Osteocyte (in vitro differentiated cells): ENCODE measurements at regions not wholly inside any gene's neighbourhood (a gene's known extent, or its start where the extent isn't known, plus 50 kb on each side); places are given as distances from the start of the nearest gene placed in this dataset.

Experiments used
- DNase-seq: peaks from one replicate; pipeline ENCODE4 v3.0.0; 2021; ENCODE audit warnings: mixed read lengths; ENCODE audit not compliant: unreplicated experiment; ENCODE audit errors: extremely low spot score
- H3K27ac Mint-ChIP-seq: one replicate; pipeline ENCODE4 v1.8.0; 2021; ENCODE audit warnings: mild to moderate bottlenecking, mixed read lengths; ENCODE audit not compliant: unreplicated experiment
- H3K27me3 Mint-ChIP-seq: one replicate; pipeline ENCODE4 v1.8.0; 2021; ENCODE audit warnings: mixed read lengths; ENCODE audit not compliant: unreplicated experiment
- H3K36me3 Mint-ChIP-seq: one replicate; pipeline ENCODE4 v1.8.0; 2021; ENCODE audit warnings: mixed read lengths; ENCODE audit not compliant: unreplicated experiment
- H3K4me1 Mint-ChIP-seq: one replicate; pipeline ENCODE4 v1.8.0; 2021; ENCODE audit warnings: mixed read lengths; ENCODE audit not compliant: unreplicated experiment
- H3K4me3 Mint-ChIP-seq: one replicate; pipeline ENCODE4 v1.8.0; 2021; ENCODE audit warnings: mild to moderate bottlenecking, moderate library complexity, mixed read lengths; ENCODE audit not compliant: unreplicated experiment
- H3K9me3 Mint-ChIP-seq: one replicate; pipeline ENCODE4 v1.8.0; 2021; ENCODE audit warnings: mixed read lengths; ENCODE audit not compliant: unreplicated experiment
- TF ChIP-seq, protein P1 (sequence below): fragments of 200-600 bp; sonication (generic); IDR thresholded peaks from 2 replicates; pipeline ENCODE4 v1.5.0; 2021; ENCODE audit warnings: antibody characterized with exemption, mild to moderate bottlenecking, moderate library complexity

DNA sequence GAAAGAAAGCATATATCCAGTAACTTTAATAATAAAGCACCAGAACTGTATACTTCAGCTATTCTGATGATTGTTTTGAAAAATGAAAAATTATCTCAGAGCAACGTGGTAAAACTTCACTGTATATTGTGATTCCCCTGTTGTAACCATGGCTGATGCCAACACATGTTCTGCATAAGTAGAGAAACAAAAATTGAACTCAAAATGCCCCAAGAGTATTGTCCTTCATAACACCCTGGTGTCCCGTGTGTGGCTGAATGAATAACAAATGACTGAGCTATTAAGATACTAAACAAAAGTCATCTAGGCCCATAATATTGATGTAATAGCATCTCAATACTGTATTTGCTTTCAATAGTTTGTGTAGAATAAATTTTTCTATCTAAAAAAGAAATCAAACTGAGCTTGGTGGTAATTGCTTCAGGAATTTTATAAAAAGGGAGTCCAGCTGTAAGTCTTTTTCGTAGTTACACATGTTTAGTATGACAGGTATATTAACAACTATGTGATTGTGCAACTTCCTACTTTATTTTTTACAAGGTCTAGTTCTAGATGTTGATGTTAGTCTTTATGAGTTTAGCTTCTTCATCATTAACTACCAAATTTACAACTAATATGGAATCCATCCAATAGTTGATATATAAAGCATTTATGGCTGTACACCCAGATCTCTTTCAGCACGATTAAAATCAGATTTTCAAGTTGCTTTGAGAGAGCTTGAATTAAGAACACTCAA, 623.8 kb upstream of the AGTR1 start:
- peaks cover 16% of the 10 kb centered on the region for H3K4me1 Mint-ChIP-seq
- H3K36me3 Mint-ChIP-seq: no peaks in the 10 kb centered on the region
- no peak overlapping the region for H3K4me3 Mint-ChIP-seq
- DNase-seq: no peak
- TF ChIP-seq, protein P1, sequence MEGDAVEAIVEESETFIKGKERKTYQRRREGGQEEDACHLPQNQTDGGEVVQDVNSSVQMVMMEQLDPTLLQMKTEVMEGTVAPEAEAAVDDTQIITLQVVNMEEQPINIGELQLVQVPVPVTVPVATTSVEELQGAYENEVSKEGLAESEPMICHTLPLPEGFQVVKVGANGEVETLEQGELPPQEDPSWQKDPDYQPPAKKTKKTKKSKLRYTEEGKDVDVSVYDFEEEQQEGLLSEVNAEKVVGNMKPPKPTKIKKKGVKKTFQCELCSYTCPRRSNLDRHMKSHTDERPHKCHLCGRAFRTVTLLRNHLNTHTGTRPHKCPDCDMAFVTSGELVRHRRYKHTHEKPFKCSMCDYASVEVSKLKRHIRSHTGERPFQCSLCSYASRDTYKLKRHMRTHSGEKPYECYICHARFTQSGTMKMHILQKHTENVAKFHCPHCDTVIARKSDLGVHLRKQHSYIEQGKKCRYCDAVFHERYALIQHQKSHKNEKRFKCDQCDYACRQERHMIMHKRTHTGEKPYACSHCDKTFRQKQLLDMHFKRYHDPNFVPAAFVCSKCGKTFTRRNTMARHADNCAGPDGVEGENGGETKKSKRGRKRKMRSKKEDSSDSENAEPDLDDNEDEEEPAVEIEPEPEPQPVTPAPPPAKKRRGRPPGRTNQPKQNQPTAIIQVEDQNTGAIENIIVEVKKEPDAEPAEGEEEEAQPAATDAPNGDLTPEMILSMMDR: no peak
- no peak overlapping the region for H3K27ac Mint-ChIP-seq
- no peaks in the 10 kb centered on the region for H3K27me3 Mint-ChIP-seq
- H3K9me3 Mint-ChIP-seq: no peaks in the 10 kb centered on the region

DNA sequence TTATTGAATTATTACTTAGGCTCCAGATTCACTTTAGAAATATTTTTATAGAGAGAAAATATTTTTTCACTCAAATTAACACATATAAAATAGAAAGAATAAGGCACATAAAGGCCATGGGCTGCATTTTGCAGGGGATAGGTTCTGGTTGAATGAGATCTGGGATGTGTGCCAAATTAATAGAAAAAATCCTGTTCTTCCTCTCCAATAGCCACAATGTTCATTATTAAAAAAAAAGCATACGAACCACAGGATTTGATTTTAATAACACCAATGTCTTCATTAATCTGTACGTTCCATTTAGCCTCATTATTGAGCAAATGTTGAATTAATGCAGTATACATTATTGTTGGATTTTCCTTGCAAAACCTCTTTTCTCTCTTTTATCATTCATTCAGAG, 622.8 kb upstream of the AGTR1 start:
- no peaks in the 10 kb centered on the region for H3K9me3 Mint-ChIP-seq
- TF ChIP-seq, protein P1: no peak
- H3K4me3 Mint-ChIP-seq: no peak overlapping the region
- DNase-seq: no peak
- peaks cover 21% of the 10 kb centered on the region for H3K4me1 Mint-ChIP-seq
- no peak overlapping the region for H3K27ac Mint-ChIP-seq
- H3K36me3 Mint-ChIP-seq: no peaks in the 10 kb centered on the region
- H3K27me3 Mint-ChIP-seq: no peaks in the 10 kb centered on the region

DNA sequence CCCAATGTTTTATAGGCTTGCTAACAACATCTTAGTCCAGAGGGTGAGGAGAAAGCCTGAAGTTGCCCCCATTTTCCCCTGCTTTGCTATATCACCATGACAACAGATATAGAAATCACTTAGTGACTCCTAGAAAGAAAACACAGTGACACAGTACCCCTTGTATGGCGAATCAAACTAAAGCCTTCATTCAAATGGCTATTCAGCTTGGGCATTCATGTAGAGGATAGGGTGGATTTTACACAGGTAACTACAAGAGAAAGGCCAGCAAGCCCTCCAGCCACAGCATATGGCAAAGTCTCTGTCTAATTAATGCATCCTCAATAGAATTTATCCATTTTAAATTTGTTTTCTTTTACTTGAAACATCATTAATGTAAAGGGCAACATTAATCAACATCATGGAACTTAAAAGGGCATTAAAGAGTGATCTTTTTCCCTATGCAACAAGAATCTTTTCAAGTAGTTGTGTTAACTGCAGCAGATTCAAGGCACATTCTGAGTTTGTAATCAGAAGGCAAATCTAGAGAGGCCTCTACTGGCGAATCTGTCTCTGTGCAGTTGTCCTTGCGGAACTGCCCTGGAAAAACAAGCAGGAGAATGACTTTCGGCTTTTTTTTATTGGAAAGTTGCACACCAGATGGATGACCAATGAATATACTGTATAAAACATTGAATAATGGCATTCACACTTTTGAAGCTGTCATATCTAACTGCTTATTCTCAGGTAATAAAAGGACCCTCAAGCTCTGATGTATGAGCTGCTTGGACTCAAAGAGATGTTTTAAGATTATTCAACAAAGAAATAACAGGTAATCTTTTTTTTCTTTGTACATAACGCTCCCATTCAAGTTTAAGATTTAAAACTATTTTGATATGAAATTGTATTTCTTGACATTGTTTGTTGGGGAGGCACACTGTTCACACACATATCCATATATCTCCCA, 621.7 kb upstream of the AGTR1 start:
- DNase-seq: no peak
- Mint-ChIP-seq H3K9me3 (no peaks in the 10 kb centered on the region), H3K4me1 (peaks cover 21% of the 10 kb centered on the region), H3K27ac (no peak overlapping the region), H3K4me3 (no peak overlapping the region), H3K36me3 (no peaks in the 10 kb centered on the region), H3K27me3 (no peaks in the 10 kb centered on the region)
- TF ChIP-seq, protein P1: peak; percentile 93

DNA sequence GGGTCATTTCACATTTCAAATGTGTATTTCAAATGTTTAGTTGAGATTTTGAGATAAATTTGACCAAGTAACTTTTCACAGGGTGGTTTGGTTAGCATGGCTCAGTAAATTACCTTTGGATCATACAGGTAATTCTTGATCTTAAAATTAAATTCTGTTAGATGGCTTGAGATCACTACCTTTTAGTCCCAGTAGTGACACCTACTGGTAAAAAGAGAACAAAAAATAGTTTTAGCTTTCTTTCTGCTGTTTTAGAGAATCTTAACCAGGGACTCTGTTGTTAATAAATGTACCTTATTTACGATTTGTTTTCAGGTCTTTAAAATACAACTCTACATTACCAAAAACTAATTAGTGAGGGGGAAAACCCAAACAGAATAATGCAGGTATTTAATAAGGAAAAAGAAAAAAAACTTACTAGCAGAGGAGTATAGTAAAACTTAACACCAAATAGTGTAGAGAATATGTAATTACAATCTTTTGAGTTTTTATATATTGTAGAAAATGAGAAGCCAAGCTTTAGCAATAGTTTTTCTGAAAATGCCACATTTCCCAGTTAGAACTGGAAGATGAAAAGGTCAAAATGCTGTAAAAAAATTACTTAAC, 620.3 kb upstream of the AGTR1 start:
- Mint-ChIP-seq H3K36me3 (no peaks in the 10 kb centered on the region), H3K4me3 (no peak overlapping the region), H3K27ac (no peak overlapping the region), H3K9me3 (no peaks in the 10 kb centered on the region), H3K4me1 (peaks cover 21% of the 10 kb centered on the region), H3K27me3 (no peaks in the 10 kb centered on the region)
- no peak for DNase-seq
- TF ChIP-seq, protein P1: peak; percentile 68

DNA sequence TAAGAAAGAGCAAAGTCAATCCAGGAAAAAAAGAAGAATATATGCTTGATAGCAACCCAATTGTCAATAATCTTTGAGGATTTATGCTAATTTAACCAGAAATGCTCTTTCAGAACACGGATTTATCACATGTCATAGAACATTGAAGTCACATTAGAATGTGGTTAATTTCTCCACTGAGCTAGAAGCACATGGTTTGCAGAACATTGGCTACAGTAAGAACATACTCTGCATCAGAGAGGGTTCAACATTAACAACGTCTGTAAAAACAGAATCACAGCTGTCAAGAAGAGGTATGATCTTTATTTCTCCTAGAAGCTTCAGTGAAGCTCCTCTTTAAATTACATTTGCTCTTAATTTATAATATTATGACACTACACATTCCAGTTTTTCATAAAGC, 619.7 kb upstream of the AGTR1 start:
- Mint-ChIP-seq H3K36me3 (no peaks in the 10 kb centered on the region), H3K9me3 (no peaks in the 10 kb centered on the region), H3K4me1 (peaks cover 21% of the 10 kb centered on the region), H3K4me3 (no peak overlapping the region), H3K27ac (no peak overlapping the region), H3K27me3 (no peaks in the 10 kb centered on the region)
- DNase-seq: no peak
- TF ChIP-seq, protein P1: no peak
